COLO668 (cell line): ENCODE measurements at regions not wholly inside any gene's neighbourhood (a gene's known extent, or its start where the extent isn't known, plus 50 kb on each side); places are given as distances from the start of the nearest gene placed in this dataset.

Source experiments
- DNase-seq: peaks from one replicate; lab custom pipeline; 2025; ENCODE audit not compliant: unreplicated experiment; lab: John Stamatoyannopoulos, UW

DNA sequence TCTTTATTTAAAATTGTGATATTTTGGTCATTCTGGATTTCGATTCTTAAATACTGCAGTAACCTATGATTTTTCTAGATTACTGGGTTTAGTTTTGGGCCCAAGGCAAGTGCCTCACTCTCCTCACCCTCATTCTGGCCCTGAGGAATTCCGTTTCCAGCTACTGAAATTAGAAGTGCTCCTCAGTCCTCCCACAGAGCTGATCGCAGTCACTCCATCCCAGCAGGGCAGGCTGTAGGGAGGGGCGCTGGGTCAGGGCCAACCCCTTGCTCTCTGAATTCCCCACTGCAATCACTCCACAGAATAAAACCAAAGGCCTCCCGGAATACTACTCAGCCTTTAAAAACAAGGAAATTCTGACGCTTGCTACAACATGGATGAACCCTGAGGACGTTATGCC lies 66.5 kb upstream of the DIO3 start:
- no peak for DNase-seq

- DNase-seq: no peak
Observed at GRCh38 chr14:101495284-101495683, 66.0 kb upstream of the DIO3 start.

DNA sequence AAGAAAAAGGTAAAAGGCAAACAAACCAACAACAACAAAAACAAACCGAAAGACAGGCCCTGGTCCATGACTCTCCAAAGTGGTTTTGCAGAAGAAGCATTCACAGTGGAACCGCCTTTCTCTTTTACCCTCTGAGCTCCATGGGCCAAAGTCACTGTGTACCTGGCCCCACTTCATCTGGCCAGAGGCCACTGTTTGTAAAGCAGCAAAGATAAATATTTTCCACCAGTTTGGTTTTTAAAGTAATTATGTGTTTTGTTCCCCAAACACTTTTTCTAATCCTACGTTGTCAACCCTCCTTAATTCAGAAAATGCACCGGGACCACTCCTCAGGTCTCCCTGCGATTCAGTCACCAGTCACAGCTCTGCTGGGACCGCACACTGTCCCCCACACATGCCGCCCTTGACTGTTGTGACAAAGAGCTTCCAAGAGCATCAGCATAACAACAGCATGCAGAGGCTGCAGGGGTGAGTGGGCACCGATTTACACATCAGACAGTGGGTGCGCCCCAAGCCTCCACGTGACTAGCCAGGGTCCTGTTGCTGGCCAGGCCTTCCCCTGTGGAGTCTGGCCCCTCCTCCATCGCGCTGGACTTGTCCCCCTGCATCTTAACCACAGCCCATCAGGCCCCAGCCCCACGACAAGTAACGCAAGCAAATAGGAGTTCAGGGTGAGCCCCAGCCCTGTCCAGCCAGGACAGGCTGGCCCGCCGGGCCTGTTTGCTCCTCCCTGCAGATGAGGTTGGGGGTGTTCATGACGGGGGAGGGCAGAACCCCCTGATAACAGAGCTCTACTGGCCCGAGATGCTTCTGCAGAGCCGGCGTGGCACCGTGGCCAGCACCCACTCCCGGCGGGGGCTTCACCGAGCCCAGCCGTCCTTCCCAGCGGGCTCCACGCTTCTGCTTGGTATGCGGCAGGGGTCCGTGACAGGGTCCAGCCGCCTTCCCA lies 65.2 kb upstream of the DIO3 start:
- no peak for DNase-seq

GRCh38 chr14:101496776-101497683 lies 64.3 kb upstream of the DIO3 start:
- DNase-seq: no peak

DNA sequence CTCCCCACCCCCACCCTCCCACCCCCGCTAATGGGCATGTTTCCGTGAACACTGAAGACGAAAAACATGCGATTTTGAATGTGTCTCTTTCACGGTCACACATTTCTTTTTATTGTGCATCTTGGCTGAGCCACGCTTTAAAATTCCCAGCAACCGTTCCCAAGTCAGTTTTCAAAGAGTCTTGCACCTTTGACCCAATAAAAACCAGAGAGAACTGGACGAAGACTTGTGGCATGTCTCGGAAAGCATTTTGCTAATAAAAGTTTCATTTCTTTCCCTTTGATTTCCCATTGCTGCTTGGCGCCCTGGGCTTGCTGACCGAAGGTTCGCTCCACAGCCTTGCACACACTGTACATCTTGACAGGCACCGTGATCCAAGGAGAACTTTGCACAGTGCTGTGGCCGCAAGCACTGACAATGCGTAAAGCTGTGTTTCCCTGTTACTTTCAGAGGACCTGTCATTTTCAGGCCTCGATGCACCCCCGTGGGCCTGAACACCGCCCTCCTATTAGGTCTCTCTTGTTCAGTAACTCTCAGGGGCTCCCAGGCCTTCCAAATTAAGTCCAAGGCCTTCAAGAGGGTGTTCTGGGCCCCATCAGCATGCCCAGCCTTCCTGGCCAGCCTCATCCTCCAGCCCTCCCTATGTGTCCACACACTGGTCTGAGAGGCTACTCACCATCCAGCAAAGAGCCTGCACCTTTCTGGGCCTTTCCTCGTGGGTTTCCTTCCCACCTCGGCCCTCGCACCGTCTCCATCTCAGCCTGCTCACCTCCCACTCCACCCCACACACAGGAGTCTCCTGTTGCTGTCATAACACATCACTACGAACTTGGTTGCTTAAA lies 63.4 kb upstream of the DIO3 start:
- DNase-seq: no peak

GRCh38 chr14:101498526-101498860 lies 62.8 kb upstream of the DIO3 start:
- no peak for DNase-seq

GRCh38 chr14:101499080-101499479 lies 62.2 kb upstream of the DIO3 start:
- no peak for DNase-seq

DNA sequence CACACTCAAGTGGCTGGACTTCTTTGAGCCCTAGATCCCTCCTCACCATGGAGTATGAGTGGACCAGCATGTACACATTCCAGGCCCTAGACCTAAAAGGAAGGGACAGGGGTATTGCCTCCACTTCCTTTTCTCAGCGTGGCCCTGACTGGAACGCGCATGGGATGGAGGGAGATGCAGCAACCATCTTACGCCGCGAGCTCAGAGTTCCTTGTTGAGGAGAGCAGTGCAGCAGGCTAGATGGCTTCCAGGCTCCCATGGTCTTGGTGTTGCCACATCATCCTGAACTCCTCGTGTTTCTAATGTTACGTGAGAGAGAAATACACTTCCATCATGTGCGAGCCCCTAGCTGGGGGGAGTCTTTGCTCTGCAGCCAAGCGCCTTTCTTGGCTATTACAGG lies 61.8 kb upstream of the DIO3 start:
- no peak for DNase-seq

- DNase-seq: no peak
Observed at GRCh38 chr14:101500061-101500460, 61.2 kb upstream of the DIO3 start.

DNA sequence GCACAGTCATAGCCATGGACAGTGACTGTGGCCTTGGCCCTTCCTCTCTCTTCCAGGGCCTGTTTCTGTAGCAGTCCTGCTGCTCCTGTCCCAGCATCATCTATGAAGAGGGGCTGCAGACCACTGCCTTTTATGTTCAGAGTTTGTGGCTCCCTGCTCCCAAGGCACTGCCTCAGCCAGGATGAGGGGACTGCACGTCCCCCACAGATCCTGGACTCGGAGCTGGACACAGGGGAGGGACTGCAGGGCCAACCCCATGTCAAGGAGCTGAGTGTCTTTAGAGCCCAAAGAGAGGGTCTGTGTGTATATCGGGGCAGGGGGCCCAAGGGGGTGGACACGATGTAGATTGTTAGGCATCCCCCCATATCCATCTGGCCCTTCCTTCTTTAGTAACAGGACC lies 60.6 kb upstream of the DIO3 start:
- DNase-seq: no peak

- no peak for DNase-seq
Observed at GRCh38 chr14:101501341-101501740, 60.0 kb upstream of the DIO3 start.

- no peak for DNase-seq
Observed at GRCh38 chr14:101501858-101502615, 59.3 kb upstream of the DIO3 start.

DNA sequence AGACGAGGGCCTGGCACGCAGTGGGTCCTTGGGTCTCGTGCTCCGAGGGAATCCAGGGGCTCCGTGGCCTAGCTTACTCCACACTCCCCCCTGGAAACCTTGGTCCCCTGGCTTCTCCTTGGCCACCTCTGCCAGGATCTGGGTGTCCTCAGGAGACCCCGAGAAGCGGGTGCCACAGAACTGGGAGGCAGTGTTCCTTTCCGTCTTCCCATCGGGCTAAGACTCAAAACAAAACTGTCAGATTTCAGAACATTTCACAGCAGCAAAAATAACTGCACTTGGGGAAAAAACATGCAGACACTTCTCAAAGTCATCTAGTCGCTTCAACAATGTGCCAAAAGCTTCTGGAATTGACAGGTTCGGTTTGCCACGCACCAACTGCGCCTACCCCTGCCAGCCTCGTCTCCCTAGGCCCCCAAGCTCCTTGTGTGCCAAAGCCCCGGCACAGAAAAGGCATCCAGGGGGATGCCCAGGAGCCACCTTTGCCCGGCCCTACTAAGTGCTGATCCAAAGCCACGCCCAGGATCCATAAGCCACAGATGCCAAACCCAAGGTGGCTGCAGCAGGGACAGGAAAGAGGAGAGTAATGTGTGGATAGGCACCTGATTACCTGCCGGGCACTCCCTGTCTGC lies 58.4 kb upstream of the DIO3 start:
- no peak for DNase-seq

GRCh38 chr14:101503431-101504095 lies 57.7 kb upstream of the DIO3 start:
- DNase-seq: no peak

DNA sequence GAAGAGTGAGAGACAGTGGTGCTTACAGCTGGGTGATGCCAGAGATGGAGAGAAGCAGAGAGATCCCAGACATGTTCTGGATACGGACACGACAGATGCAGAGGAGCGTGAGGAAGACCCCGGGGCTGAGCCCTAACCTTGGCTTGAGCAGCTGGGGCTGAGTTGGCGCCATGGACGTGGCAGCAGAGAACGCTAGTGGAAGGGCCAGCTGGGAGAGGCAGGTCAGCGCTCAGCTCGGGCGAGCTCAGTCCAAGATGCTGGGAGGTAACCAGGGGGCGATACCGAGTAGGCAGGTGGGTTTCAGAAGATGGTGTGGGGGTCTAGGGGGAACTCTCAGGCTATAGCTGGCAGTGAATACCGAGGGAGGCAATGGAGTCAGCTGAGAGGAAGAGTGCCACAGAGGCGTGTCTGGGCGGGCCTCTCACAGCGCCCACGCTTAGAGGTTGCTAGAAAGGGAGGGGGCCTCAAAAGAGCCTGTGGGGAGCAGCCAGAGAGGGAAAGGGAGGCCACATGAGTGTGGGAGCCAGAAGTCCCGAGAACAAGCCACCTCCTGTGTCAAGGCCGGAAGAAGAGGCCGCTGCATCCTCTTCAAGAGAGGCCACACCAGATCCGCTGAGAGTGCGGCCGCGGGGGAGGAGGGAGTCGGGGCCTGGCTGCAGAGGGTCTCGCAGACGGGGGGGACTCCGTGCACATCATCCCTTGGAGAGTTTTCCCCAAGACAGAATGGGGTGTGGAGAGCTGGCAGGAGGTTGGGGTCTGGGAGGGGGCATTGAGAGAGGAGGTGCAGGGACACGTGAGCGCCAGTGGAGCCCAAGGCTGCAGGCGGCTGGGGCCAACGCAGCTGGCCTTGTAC lies 57.0 kb upstream of the DIO3 start:
- DNase-seq: no peak

DNA sequence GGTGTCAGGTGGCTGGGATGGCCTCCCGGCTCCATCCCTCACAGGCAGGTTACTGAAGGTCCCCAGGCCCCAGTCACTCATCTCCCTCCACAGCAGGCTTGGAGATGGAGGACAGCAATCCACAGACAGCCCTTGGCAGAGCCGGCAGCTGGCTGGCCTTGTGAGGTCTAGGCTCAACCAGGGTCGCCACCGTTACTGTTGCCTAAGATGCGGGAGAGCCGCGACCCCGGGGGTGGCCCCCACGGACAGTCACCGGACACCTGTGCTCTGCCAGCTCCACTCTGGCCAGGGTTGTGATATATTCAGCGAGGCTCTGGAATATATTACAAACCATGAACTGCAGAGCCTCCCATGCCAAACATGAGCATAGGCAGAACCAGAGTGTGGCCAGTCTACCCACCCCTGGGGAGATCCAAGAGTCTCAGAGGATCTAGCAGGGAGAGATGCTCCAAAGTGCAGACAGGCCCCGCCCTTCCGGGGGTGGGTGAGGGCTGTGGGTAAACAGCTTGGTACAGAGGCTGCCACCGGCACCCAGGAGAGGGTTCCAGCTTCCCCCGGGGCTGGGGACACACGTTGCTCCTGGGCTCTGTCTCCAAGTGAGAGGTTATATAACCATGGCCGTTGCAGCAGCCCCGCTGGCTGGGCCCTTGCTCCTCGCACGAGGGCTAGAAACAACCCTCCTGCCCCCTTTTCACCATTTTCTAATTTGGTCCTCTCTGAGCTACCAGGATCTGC lies 55.9 kb upstream of the DIO3 start:
- DNase-seq: no peak

DNA sequence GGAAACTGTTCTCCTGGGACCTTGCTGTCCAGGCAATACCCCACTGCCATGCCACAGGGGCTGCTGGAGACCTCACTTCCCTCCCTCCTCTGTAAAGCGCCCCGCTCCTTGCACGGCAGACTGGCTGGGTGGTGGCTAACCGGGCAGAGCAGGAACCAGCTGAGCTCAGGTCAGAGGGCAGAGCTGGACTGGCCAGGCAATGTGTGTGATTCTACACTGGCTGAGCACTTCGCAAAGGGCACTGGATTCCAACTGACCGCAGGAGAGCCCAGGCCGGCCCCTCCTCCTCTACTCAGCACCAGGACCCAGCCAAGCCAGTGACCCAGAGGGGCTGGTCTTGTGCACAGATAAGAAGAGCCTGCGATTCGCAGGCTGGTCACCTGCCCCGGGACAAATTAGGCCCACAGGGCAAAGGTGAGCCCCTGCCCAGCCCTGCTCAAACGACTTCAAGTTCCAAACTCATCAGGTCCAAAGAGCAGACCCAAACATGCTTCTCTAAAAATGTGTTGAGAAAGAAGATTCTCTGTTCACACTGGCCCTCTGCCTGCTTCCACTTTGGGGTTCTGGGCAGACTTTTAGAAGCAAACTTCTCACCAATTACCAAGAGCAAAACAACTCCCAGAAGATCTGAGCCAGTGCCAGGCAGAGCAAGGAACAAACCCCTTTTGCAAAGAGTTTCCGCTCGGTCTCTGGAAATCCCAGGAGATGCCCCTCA lies 54.9 kb upstream of the DIO3 start:
- DNase-seq: no peak
